ENCODE measurements at regions not wholly inside any gene's neighbourhood (a gene's known extent, or its start where the extent isn't known, plus 50 kb on each side); places are given as distances from the start of the nearest gene placed in this dataset.
A peak's percentile ranks its signal among the peaks of the same experiment; 100 is the strongest.
"Not testable (repeated sequence)": the region's sequence is repeated elsewhere in the genome, so short reads cannot be mapped to it uniquely, and the experiment has no call there.

- DNase-seq (ENCODE audit: low read depth, low spot score): no peak
Measured at GRCh38 chr12:125983784-125984500, 918.7 kb downstream of the AACS start.

GRCh38 chr12:125988545-125988944 lies 923.3 kb downstream of the AACS start:
- no peak for DNase-seq (ENCODE audit: low read depth, low spot score)

GRCh38 chr12:125989696-125990095 lies 924.5 kb downstream of the AACS start:
- DNase-seq (ENCODE audit: low read depth, low spot score): no peak

GRCh38 chr12:125996443-125996842 lies 931.2 kb downstream of the AACS start:
- DNase-seq (ENCODE audit: low read depth, low spot score): no peak

GRCh38 chr12:125999628-126000027 lies 934.4 kb downstream of the AACS start:
- DNase-seq (ENCODE audit: low read depth, low spot score): no peak

- DNase-seq (ENCODE audit: low read depth, low spot score): no peak
Measured at GRCh38 chr12:126019385-126019784, 954.1 kb downstream of the AACS start.

- no peak for DNase-seq (ENCODE audit: low read depth, low spot score)
Measured at GRCh38 chr12:126021675-126022074, 956.4 kb downstream of the AACS start.

GRCh38 chr12:126027825-126028224 lies 962.6 kb downstream of the AACS start:
- no peak for DNase-seq (ENCODE audit: low read depth, low spot score)

GRCh38 chr12:126030573-126030972 lies 965.3 kb downstream of the AACS start:
- no peak for DNase-seq (ENCODE audit: low read depth, low spot score)

- no peak for DNase-seq (ENCODE audit: low read depth, low spot score)
Measured at GRCh38 chr12:126033751-126034150, 968.5 kb downstream of the AACS start.

- DNase-seq (ENCODE audit: low read depth, low spot score): no peak
Measured at GRCh38 chr12:126036348-126036747, 971.1 kb downstream of the AACS start.

- no peak for DNase-seq (ENCODE audit: low read depth, low spot score)
Measured at GRCh38 chr12:126038434-126038833, 973.2 kb downstream of the AACS start.

- DNase-seq (ENCODE audit: low read depth, low spot score): no peak
Measured at GRCh38 chr12:126040307-126040706, 975.1 kb downstream of the AACS start.

- no peak for DNase-seq (ENCODE audit: low read depth, low spot score)
Measured at GRCh38 chr12:126042286-126042685, 977.1 kb downstream of the AACS start.

- not testable (repeated sequence) for DNase-seq (ENCODE audit: low read depth, low spot score)
Measured at GRCh38 chr12:126049501-126049900, 984.3 kb downstream of the AACS start.

GRCh38 chr12:126051611-126052107 lies 986.4 kb downstream of the AACS start:
- no peak for DNase-seq (ENCODE audit: low read depth, low spot score)

- no peak for DNase-seq (ENCODE audit: low read depth, low spot score)
Measured at GRCh38 chr12:126055521-126055920, 990.3 kb downstream of the AACS start.

- DNase-seq (ENCODE audit: low read depth, low spot score): no peak
Measured at GRCh38 chr12:126061777-126062176, 996.5 kb downstream of the AACS start.

- DNase-seq (ENCODE audit: low read depth, low spot score): no peak
Measured at GRCh38 chr12:126064028-126064427, 998.8 kb downstream of the AACS start.

- no peak for DNase-seq (ENCODE audit: low read depth, low spot score)
Measured at GRCh38 chr12:126067626-126068329, 1002.5 kb downstream of the AACS start.

- DNase-seq (ENCODE audit: low read depth, low spot score): peak; percentile 18
Measured at GRCh38 chr12:126069549-126070165, 1004.4 kb downstream of the AACS start.

- no peak for DNase-seq (ENCODE audit: low read depth, low spot score)
Measured at GRCh38 chr12:126076515-126076914, 1011.3 kb downstream of the AACS start.

GRCh38 chr12:126083926-126084325 lies 1018.7 kb downstream of the AACS start:
- no peak for DNase-seq (ENCODE audit: low read depth, low spot score)

Data from brain pericyte (primary cell).